ENCODE measurements at regions not wholly inside any gene's neighbourhood (a gene's known extent, or its start where the extent isn't known, plus 50 kb on each side); places are given as distances from the start of the nearest gene placed in this dataset.

DNA sequence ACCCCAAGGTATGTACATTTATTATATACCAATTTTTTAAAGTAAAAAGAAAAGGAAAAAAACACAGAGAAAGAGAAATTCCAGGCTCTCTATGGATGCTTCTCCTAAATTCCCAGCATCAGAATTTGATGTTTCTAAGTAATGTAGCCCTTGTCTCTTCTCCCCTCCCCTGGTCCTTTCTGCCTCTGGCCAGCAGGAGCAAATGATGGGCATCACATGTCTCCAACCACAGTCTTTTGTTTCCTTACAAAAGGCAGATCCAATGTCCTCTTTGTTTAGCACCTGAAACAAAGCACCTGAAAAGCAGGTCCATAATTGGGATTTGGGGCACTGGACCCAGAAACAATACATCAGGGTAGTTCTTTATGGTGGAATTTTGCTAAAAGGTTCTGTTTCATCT lies 50.4 kb upstream of the APC start:
- no peak overlapping the region for H3K9ac ChIP-seq (ENCODE audit: extremely low read depth, low read length, poor library complexity, severe bottlenecking)
- H3K36me3 ChIP-seq (ENCODE audit: control insufficient read depth, insufficient read depth, low read length) = no peaks in the 10 kb centered on the region
- Mint-ChIP-seq H3K9me3 (peaks cover 6% of the 10 kb centered on the region), H3K27ac (no peak overlapping the region), H3K4me1 (peaks cover 8% of the 10 kb centered on the region), H3K4me3 (no peak overlapping the region), H3K27me3 (ENCODE audit: insufficient read depth) (no peaks in the 10 kb centered on the region), H3K36me3 (ENCODE audit: low read depth) (no peaks in the 10 kb centered on the region)
- H3K4me1 ChIP-seq (ENCODE audit: control insufficient read depth, insufficient read depth, low read length) = peaks cover 3% of the 10 kb centered on the region
- no peak overlapping the region for H3K27ac ChIP-seq (ENCODE audit: low read depth, low read length)
- TF ChIP-seq CTCF (conservative IDR thresholded peaks at IDR 0.05) = peak; percentile 58
- no peak overlapping the region for H3K4me3 ChIP-seq (ENCODE audit: low read length)
- DNase-seq = peak; percentile 77
- H3K27me3 ChIP-seq (ENCODE audit: control insufficient read depth, insufficient read depth, low read length, poor library complexity, severe bottlenecking) = no peaks in the 10 kb centered on the region
- H3K9me3 ChIP-seq (ENCODE audit: control insufficient read depth, low read length) = peaks cover 11% of the 10 kb centered on the region
